PC-3 (cell line): ENCODE measurements at regions not wholly inside any gene's neighbourhood (a gene's known extent, or its start where the extent isn't known, plus 50 kb on each side); places are given as distances from the start of the nearest gene placed in this dataset.

Experiments used
- ATAC-seq: fragments of 200-7000 bp; cut with Tn5 transposase; 2 replicates; pipeline ENCODE4 v1.9.1; 2020; ENCODE audit warnings: mild to moderate bottlenecking, moderate library complexity
- BruUV-seq: library from RNA; stranded (reverse); fragments of 400-500 nt; replicated peaks from 2 replicates; lab custom pipeline; 2021; lab: Mats Ljungman, UMichigan
- CTCF ChIA-PET: fragments of 300-600 bp; sonication (Branson Sonifier 250); formaldehyde crosslinking; loops from one replicate; lab custom pipeline; 2022; ENCODE audit warnings: antibody characterized with exemption; lab: Charles Lee
- POLR2A ChIA-PET: fragments of 300-600 bp; sonication (Branson Sonifier 250); formaldehyde crosslinking; loops from one replicate; lab custom pipeline; 2022; ENCODE audit warnings: antibody characterized with exemption; ENCODE audit not compliant: unreplicated experiment; lab: Charles Lee
- DNase-seq: peaks from one replicate; pipeline ENCODE4 v3.0.0-alpha.2; 2015
- H2AFZ ChIP-seq: fragments of 300-600 bp; sonication (generic); 2 replicates; pipeline ENCODE4 v1.6.0; 2016; ENCODE audit warnings: antibody characterized with exemption, low read length
- H3F3A ChIP-seq: fragments of 300-600 bp; sonication (generic); one replicate; pipeline ENCODE4 v1.6.0; 2017; ENCODE audit warnings: antibody characterized with exemption, low read length, control low read depth, mild to moderate bottlenecking; ENCODE audit not compliant: unreplicated experiment
- H3K27ac ChIP-seq: fragments of 300-600 bp; sonication (generic); 2 replicates; pipeline ENCODE4 v1.5.1; 2016; ENCODE audit warnings: mild to moderate bottlenecking, low read length
- H3K27me3 ChIP-seq: fragments of 300-600 bp; sonication (generic); 2 replicates; pipeline ENCODE4 v1.6.1; 2016; ENCODE audit warnings: low read length, mixed read lengths
- H3K36me3 ChIP-seq: fragments of 300-600 bp; sonication (generic); 2 replicates; pipeline ENCODE4 v1.6.1; 2016; ENCODE audit warnings: low read depth, mixed run types, low read length, mixed read lengths
- H3K4me1 ChIP-seq: fragments of 300-600 bp; sonication (generic); 2 replicates; pipeline ENCODE4 v1.5.1; 2016; ENCODE audit warnings: low read length; ENCODE audit not compliant: insufficient read depth
- H3K4me2 ChIP-seq: fragments of 300-600 bp; sonication (generic); 2 replicates; pipeline ENCODE4 v1.6.0; 2016; ENCODE audit warnings: low read length
- H3K4me3 ChIP-seq: fragments of 300-600 bp; sonication (generic); 2 replicates; pipeline ENCODE4 v1.5.1; 2016; ENCODE audit warnings: mild to moderate bottlenecking, low read length, mixed read lengths
- H3K79me2 ChIP-seq: fragments of 300-600 bp; sonication (generic); 2 replicates; pipeline ENCODE4 v1.6.1; 2017; ENCODE audit warnings: low read length, mixed read lengths
- H3K9ac ChIP-seq: fragments of 300-600 bp; sonication (generic); 2 replicates; pipeline ENCODE4 v1.6.0; 2016; ENCODE audit warnings: mild to moderate bottlenecking, low read length
- H3K9me2 ChIP-seq: fragments of 300-600 bp; sonication (generic); replicated peaks from 2 replicates; pipeline ENCODE4 v1.6.1; 2016; ENCODE audit warnings: mixed run types, low read length, mixed read lengths
- H3K9me3 ChIP-seq: fragments of 300-600 bp; sonication (generic); 2 replicates; pipeline ENCODE4 v1.6.1; 2016; ENCODE audit warnings: low read length, mixed read lengths
- H4K20me1 ChIP-seq: fragments of 300-600 bp; sonication (generic); 2 replicates; pipeline ENCODE4 v1.6.1; 2016; ENCODE audit warnings: low read length, mixed read lengths
- CTCF ChIP-seq: fragments of 300-600 bp; sonication (generic); conservative IDR thresholded peaks from 2 replicates; pipeline ENCODE4 v1.5.1; 2017; ENCODE audit warnings: antibody characterized with exemption, low read depth, mild to moderate bottlenecking, low read length
- EZH2 ChIP-seq: fragments of 300-600 bp; sonication (generic); IDR thresholded peaks from one replicate; pipeline ENCODE4 v1.6.1; 2017; ENCODE audit warnings: antibody characterized with exemption, mild to moderate bottlenecking, low read length; ENCODE audit not compliant: unreplicated experiment
- EZH2phosphoT487 ChIP-seq: fragments of 300-600 bp; sonication (generic); IDR thresholded peaks from 2 replicates; pipeline ENCODE4 v1.6.1; 2018; ENCODE audit warnings: mild to moderate bottlenecking, antibody characterized with exemption, low read length, borderline replicate concordance
- intact Hi-C: fragments of 100-400 bp; cut with micrococcal nuclease; formaldehyde crosslinking; loops from 2 replicates; pipeline ENCODE4 v1.9.0; 2023

DNA sequence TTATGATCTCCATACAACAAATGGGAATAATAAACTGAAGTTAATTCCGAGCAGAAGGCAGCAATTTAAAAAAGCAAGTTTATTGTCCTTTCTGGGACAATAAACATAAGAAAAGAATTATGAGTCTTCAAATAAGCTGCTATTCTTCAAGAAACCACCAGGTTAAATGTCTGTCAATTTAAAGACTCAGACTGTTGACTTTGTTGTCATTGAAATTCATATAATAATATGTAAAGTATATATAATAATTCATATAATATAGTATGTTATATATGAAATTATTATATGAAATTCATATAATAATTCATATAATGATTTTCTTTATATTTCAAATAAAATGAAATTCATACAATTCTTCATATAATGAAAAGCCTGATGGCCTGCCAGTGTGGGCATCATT, 497.5 kb upstream of the RGMB start:
- no peaks in the 10 kb centered on the region for H4K20me1 ChIP-seq
- ChIA-PET POLR2A (no interaction called here), CTCF (no interaction called here)
- no peak overlapping the region for H3K4me2 ChIP-seq
- no peaks in the 10 kb centered on the region for H3F3A ChIP-seq
- H3K9ac ChIP-seq: no peak overlapping the region
- no peaks in the 10 kb centered on the region for H3K9me3 ChIP-seq
- intact Hi-C loops: no loop called here
- no peaks in the 10 kb centered on the region for H3K4me1 ChIP-seq
- no peak overlapping the region for H3K27ac ChIP-seq
- ATAC-seq (no peak), DNase-seq (no peak)
- no peak overlapping the region for H2AFZ ChIP-seq
- no TSS peak for BruUV-seq
- H3K27me3 ChIP-seq: no peaks in the 10 kb centered on the region
- no peak for TF ChIP-seq EZH2
- peak; percentile 28; the same call in 1 of the 2 replicates for TF ChIP-seq CTCF
- no peaks in the 10 kb centered on the region for H3K9me2 ChIP-seq
- H3K36me3 ChIP-seq: no peaks in the 10 kb centered on the region
- no peak overlapping the region for H3K4me3 ChIP-seq
- H3K79me2 ChIP-seq: no peaks in the 10 kb centered on the region

DNA sequence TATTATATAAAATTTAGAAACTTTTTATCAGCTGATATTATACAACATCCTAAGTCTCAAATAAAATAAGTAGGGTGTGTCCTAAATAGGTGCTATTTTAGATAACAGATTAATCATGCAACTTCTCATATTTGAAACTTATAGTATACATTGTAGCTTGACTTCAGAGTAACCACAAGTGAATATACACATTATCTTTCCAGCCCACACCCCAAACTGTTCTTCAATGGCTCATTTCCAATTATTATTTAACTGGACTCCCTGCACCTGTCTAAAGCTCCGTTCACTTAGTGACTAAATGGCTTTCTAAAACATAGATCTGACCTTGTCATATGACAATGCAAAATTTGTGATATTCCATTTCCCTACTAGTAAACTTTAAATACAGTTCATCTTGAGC, 490.9 kb upstream of the RGMB start:
- Histone ChIP-seq H3F3A (no peaks in the 10 kb centered on the region), H3K27me3 (no peaks in the 10 kb centered on the region), H3K4me1 (no peaks in the 10 kb centered on the region), H3K9me3 (no peaks in the 10 kb centered on the region), H3K36me3 (no peaks in the 10 kb centered on the region), H3K9me2 (no peaks in the 10 kb centered on the region), H3K9ac (no peak overlapping the region), H3K27ac (no peak overlapping the region), H3K4me3 (no peak overlapping the region), H3K4me2 (no peak overlapping the region), H4K20me1 (no peaks in the 10 kb centered on the region), H2AFZ (peak overlapping the region; percentile 22; the same call in 1 of the 2 replicates), H3K79me2 (no peaks in the 10 kb centered on the region)
- ATAC-seq (no peak), DNase-seq (no peak)
- ChIA-PET CTCF (no interaction called here), POLR2A (interaction anchor here (0.6 kb wide), 1 partner anchor 749 kb away, joined by 3 read pairs; no protein-coding TSS in a partner anchor)
- BruUV-seq: no TSS peak
- intact Hi-C loops: no loop called here
- TF ChIP-seq CTCF (no peak), EZH2phosphoT487 (no peak), EZH2 (no peak)

GRCh38 chr5:98292496-98292895, 481.0 kb upstream of the RGMB start:
- POLR2A ChIA-PET: no interaction called here
- CTCF ChIA-PET: no interaction called here
- H3K79me2 ChIP-seq: no peaks in the 10 kb centered on the region
- no peak overlapping the region for H3K27ac ChIP-seq
- H3K9ac ChIP-seq: no peak overlapping the region
- H3K4me2 ChIP-seq: no peak overlapping the region
- H3K9me3 ChIP-seq: no peaks in the 10 kb centered on the region
- H3F3A ChIP-seq: no peaks in the 10 kb centered on the region
- H3K4me3 ChIP-seq: no peak overlapping the region
- no TSS peak for BruUV-seq
- no peak for TF ChIP-seq EZH2
- no peak for TF ChIP-seq CTCF
- TF ChIP-seq EZH2phosphoT487: no peak
- H3K4me1 ChIP-seq: 0 out of 2 replicates have a peak, but pooled peaks cover 6% of the 10 kb centered on the region
- H3K27me3 ChIP-seq: no peaks in the 10 kb centered on the region
- no peaks in the 10 kb centered on the region for H4K20me1 ChIP-seq
- intact Hi-C loops: loop anchor here (2.0 kb wide), 1 partner anchor 22 kb away; no protein-coding TSS in a partner anchor
- H2AFZ ChIP-seq: peak overlapping the region; percentile 54
- H3K36me3 ChIP-seq: no peaks in the 10 kb centered on the region
- H3K9me2 ChIP-seq: no peaks in the 10 kb centered on the region
- peak; percentile 52 for DNase-seq
- peak; percentile 39; the same call in 1 of the 2 replicates for ATAC-seq
